HG02798 (cell line): ENCODE measurements at regions not wholly inside any gene's neighbourhood (a gene's known extent, or its start where the extent isn't known, plus 50 kb on each side); places are given as distances from the start of the nearest gene placed in this dataset.

Source experiments
- ATAC-seq: cut with Tn5 transposase; IDR thresholded peaks from one replicate; pipeline ENCODE4 v1.9.1; 2021; ENCODE audit warnings: mild to moderate bottlenecking; ENCODE audit not compliant: unreplicated experiment, poor library complexity

GRCh38 chr21:43333298-43334062, 93.5 kb downstream of the SIK1 start:
- no peak for ATAC-seq

GRCh38 chr21:43332861-43333297, 94.1 kb downstream of the SIK1 start:
- no peak for ATAC-seq

- ATAC-seq: no peak
Measured at GRCh38 chr21:43331962-43332828, 94.7 kb downstream of the SIK1 start.

- no peak for ATAC-seq
Measured at GRCh38 chr21:43331111-43331961, 95.6 kb downstream of the SIK1 start.

GRCh38 chr21:43330306-43330881, 96.5 kb downstream of the SIK1 start:
- no peak for ATAC-seq

- ATAC-seq: no peak
Measured at GRCh38 chr21:43329711-43330269, 97.1 kb downstream of the SIK1 start.

GRCh38 chr21:43328958-43329691, 97.8 kb downstream of the SIK1 start:
- ATAC-seq: no peak

GRCh38 chr21:43328185-43328957, 98.6 kb downstream of the SIK1 start:
- no peak for ATAC-seq

- no peak for ATAC-seq
Measured at GRCh38 chr21:43325968-43326715, 100.8 kb downstream of the SIK1 start.

- no peak for ATAC-seq
Measured at GRCh38 chr21:43325036-43325435, 101.9 kb downstream of the SIK1 start.

GRCh38 chr21:43324596-43324995, 102.3 kb downstream of the SIK1 start:
- ATAC-seq: no peak

GRCh38 chr21:43323244-43324005, 103.5 kb downstream of the SIK1 start:
- ATAC-seq: no peak

- no peak for ATAC-seq
Measured at GRCh38 chr21:43322805-43323204, 104.1 kb downstream of the SIK1 start.

- no peak for ATAC-seq
Measured at GRCh38 chr21:43322311-43322710, 104.6 kb downstream of the SIK1 start.

- no peak for ATAC-seq
Measured at GRCh38 chr21:43321611-43322010, 105.3 kb downstream of the SIK1 start.

- no peak for ATAC-seq
Measured at GRCh38 chr21:43321111-43321510, 105.8 kb downstream of the SIK1 start.

GRCh38 chr21:43320526-43320925, 106.4 kb downstream of the SIK1 start:
- no peak for ATAC-seq
